ENCODE measurements at regions not wholly inside any gene's neighbourhood (a gene's known extent, or its start where the extent isn't known, plus 50 kb on each side); places are given as distances from the start of the nearest gene placed in this dataset.
"Not testable (repeated sequence)": the region's sequence is repeated elsewhere in the genome, so short reads cannot be mapped to it uniquely, and the experiment has no call there.

- Histone ChIP-seq H3K36me3 (ENCODE audit: insufficient read depth, low read length) (no peaks in the 10 kb centered on the region), H3F3A (ENCODE audit: insufficient read depth, low read length) (no peaks in the 10 kb centered on the region)
Measured at GRCh38 chr4:24364249-24364648, 220.1 kb downstream of the DHX15 start.

DNA sequence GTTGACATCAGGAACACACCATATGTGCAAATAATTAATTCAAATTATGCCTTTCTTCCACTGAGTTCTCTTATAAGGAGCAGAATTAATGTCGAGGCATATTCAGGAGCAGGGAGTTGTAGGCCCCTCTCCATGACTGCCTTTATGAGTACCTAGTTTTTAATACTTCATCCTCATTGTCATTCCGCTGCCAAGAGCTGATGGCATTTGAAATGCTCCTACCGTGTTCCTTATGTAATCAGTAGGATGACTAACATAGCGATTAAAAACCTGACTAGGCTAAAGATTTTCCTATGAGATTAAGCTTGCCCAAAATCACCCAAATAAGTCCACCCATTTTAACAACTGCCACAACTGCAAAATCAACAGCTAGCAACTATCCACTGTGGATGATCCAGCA is 220.6 kb downstream of the DHX15 start:
- H3F3A ChIP-seq (ENCODE audit: insufficient read depth, low read length), result no peaks in the 10 kb centered on the region
- H3K36me3 ChIP-seq (ENCODE audit: insufficient read depth, low read length), result no peaks in the 10 kb centered on the region
- H3K9me3 ChIP-seq (ENCODE audit: low read length), result no peaks in the 10 kb centered on the region
- TF ChIP-seq CTCF (IDR thresholded peaks at IDR 0.05; ENCODE audit: low read length) (no peak), EZH2 (IDR thresholded peaks at IDR 0.05; ENCODE audit: borderline replicate concordance, low read length) (no peak)
- H2AFZ ChIP-seq (ENCODE audit: low read length), result no peak overlapping the region
- no peak overlapping the region for H3K27ac ChIP-seq (ENCODE audit: low read depth, low read length, poor library complexity, severe bottlenecking)
- H3K9me2 ChIP-seq (ENCODE audit: low read depth, low read length), result no peaks in the 10 kb centered on the region
- H3K4me1 ChIP-seq (ENCODE audit: insufficient read depth, low read length, severe bottlenecking), result no peaks in the 10 kb centered on the region
- no peaks in the 10 kb centered on the region for H3K27me3 ChIP-seq (ENCODE audit: insufficient read depth, low read length)
- H4K20me1 ChIP-seq (ENCODE audit: insufficient read depth, low read length), result no peaks in the 10 kb centered on the region
- no peaks in the 10 kb centered on the region for H3K79me2 ChIP-seq (ENCODE audit: insufficient read depth, low read length)
- H3K4me2 ChIP-seq (ENCODE audit: low read length), result no peak overlapping the region
- H3K4me3 ChIP-seq (ENCODE audit: low read depth, low read length, poor library complexity, severe bottlenecking), result no peak overlapping the region
- no peak overlapping the region for H3K9ac ChIP-seq (ENCODE audit: low read length)

More at GRCh38 chr4:24364249-24364648, 220.1 kb downstream of the DHX15 start:
- no peak overlapping the region for H3K4me3 ChIP-seq (ENCODE audit: low read depth, low read length, poor library complexity, severe bottlenecking)
- H3K27me3 ChIP-seq (ENCODE audit: insufficient read depth, low read length), result no peaks in the 10 kb centered on the region
- TF ChIP-seq EZH2 (IDR thresholded peaks at IDR 0.05; ENCODE audit: borderline replicate concordance, low read length) (no peak), CTCF (IDR thresholded peaks at IDR 0.05; ENCODE audit: low read length) (no peak)
- no peaks in the 10 kb centered on the region for H3K9me3 ChIP-seq (ENCODE audit: low read length)
- no peak overlapping the region for H3K9ac ChIP-seq (ENCODE audit: low read length)
- no peak overlapping the region for H2AFZ ChIP-seq (ENCODE audit: low read length)
- no peaks in the 10 kb centered on the region for H3K4me1 ChIP-seq (ENCODE audit: insufficient read depth, low read length, severe bottlenecking)
- no peaks in the 10 kb centered on the region for H3K79me2 ChIP-seq (ENCODE audit: insufficient read depth, low read length)
- H3K4me2 ChIP-seq (ENCODE audit: low read length), result no peak overlapping the region
- H3K27ac ChIP-seq (ENCODE audit: low read depth, low read length, poor library complexity, severe bottlenecking), result no peak overlapping the region
- no peaks in the 10 kb centered on the region for H3K9me2 ChIP-seq (ENCODE audit: low read depth, low read length)
- no peaks in the 10 kb centered on the region for H4K20me1 ChIP-seq (ENCODE audit: insufficient read depth, low read length)

- H3K9me2 ChIP-seq (ENCODE audit: low read depth, low read length), result no peaks in the 10 kb centered on the region
- H3K4me2 ChIP-seq (ENCODE audit: low read length), result no peak overlapping the region
- H4K20me1 ChIP-seq (ENCODE audit: insufficient read depth, low read length), result no peaks in the 10 kb centered on the region
- TF ChIP-seq CTCF (IDR thresholded peaks at IDR 0.05; ENCODE audit: low read length) (no peak), EZH2 (IDR thresholded peaks at IDR 0.05; ENCODE audit: borderline replicate concordance, low read length) (no peak)
- no peaks in the 10 kb centered on the region for H3K9me3 ChIP-seq (ENCODE audit: low read length)
- H3K36me3 ChIP-seq (ENCODE audit: insufficient read depth, low read length), result no peaks in the 10 kb centered on the region
- H3F3A ChIP-seq (ENCODE audit: insufficient read depth, low read length), result no peaks in the 10 kb centered on the region
- no peaks in the 10 kb centered on the region for H3K27me3 ChIP-seq (ENCODE audit: insufficient read depth, low read length)
- no peaks in the 10 kb centered on the region for H3K79me2 ChIP-seq (ENCODE audit: insufficient read depth, low read length)
- H3K4me3 ChIP-seq (ENCODE audit: low read depth, low read length, poor library complexity, severe bottlenecking), result no peak overlapping the region
- H3K4me1 ChIP-seq (ENCODE audit: insufficient read depth, low read length, severe bottlenecking), result no peaks in the 10 kb centered on the region
- no peak overlapping the region for H3K9ac ChIP-seq (ENCODE audit: low read length)
- H3K27ac ChIP-seq (ENCODE audit: low read depth, low read length, poor library complexity, severe bottlenecking), result no peak overlapping the region
- no peak overlapping the region for H2AFZ ChIP-seq (ENCODE audit: low read length)
Measured at GRCh38 chr4:24352112-24352511, 232.2 kb downstream of the DHX15 start.

DNA sequence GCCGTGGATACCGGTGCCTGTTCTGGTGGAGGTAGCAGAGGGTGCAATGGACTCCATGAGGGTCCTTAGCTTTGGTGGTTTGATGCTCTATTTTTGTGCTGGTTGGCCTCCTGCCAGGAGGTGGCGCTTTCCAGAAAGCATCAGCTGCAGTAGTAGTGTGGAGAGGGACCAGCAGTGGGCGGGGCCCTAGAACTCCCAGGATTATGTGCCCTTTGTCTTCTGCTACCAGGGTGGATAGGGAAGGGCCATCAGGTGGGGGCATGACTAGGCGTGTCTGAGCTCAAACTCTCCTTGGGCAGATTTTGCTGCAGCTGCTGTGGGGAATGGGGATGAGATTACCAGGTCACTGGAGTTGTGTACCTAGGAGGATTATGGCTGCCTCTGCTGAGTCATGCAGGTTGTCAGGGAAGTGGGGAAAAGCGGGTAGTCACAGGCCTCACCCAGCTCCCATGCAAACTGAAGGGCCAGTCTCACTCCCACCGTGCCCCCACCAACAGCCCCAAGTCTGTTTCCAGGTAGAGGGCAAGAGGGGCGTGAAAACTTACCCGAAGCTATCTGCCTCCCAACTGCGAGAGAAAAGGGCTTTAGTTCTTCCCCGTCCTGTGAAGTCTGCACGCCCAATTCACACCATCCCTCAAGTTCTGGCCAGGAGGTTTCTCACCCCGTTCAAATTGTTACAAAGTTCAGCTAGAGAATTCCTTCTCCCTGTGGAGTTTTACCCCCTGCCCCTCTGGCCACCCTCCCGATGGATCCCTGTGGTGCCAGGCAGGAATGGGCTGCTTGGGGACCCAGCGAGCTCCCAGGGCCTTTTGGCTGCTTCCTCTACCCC is 235.0 kb downstream of the DHX15 start:
- not testable (repeated sequence) for H3K4me1 ChIP-seq (ENCODE audit: insufficient read depth, low read length, severe bottlenecking); H3K27me3 ChIP-seq (ENCODE audit: insufficient read depth, low read length); H4K20me1 ChIP-seq (ENCODE audit: insufficient read depth, low read length); H3K36me3 ChIP-seq (ENCODE audit: insufficient read depth, low read length); H3K4me3 ChIP-seq (ENCODE audit: low read depth, low read length, poor library complexity, severe bottlenecking); H3K79me2 ChIP-seq (ENCODE audit: insufficient read depth, low read length); H3K9me3 ChIP-seq (ENCODE audit: low read length); H3K4me2 ChIP-seq (ENCODE audit: low read length); H3K9ac ChIP-seq (ENCODE audit: low read length); H3K27ac ChIP-seq (ENCODE audit: low read depth, low read length, poor library complexity, severe bottlenecking); H3F3A ChIP-seq (ENCODE audit: insufficient read depth, low read length); H3K9me2 ChIP-seq (ENCODE audit: low read depth, low read length); H2AFZ ChIP-seq (ENCODE audit: low read length)

All from OCI-LY1 (cell line).